ENCODE measurements at regions not wholly inside any gene's neighbourhood (a gene's known extent, or its start where the extent isn't known, plus 50 kb on each side); places are given as distances from the start of the nearest gene placed in this dataset.
A peak's percentile ranks its signal among the peaks of the same experiment; 100 is the strongest.
"Not testable (repeated sequence)": the region's sequence is repeated elsewhere in the genome, so short reads cannot be mapped to it uniquely, and the experiment has no call there.

- peak overlapping the region; percentile 35 for H3K4me3 Mint-ChIP-seq (ENCODE audit: low read depth, unreplicated experiment)
Measured at GRCh38 chr10:84626397-84627087, 298.2 kb downstream of the CCSER2 start.

GRCh38 chr10:84632866-84633265 lies 304.5 kb downstream of the CCSER2 start:
- Mint-ChIP-seq H3K4me3 (ENCODE audit: low read depth, unreplicated experiment) (no peak overlapping the region), H3K27ac (ENCODE audit: unreplicated experiment) (no peak overlapping the region), H3K4me1 (ENCODE audit: low read depth, unreplicated experiment) (no peaks in the 10 kb centered on the region), H3K9me3 (ENCODE audit: low read depth, unreplicated experiment) (peaks cover 2% of the 10 kb centered on the region), H3K36me3 (ENCODE audit: insufficient read depth, unreplicated experiment) (no peaks in the 10 kb centered on the region), H3K27me3 (ENCODE audit: unreplicated experiment) (no peaks in the 10 kb centered on the region)
- BruUV-seq (replicated peaks), result no TSS peak
- TF ChIP-seq CTCF (IDR thresholded peaks at IDR 0.05; ENCODE audit: unreplicated experiment), result no peak
- CTCF ChIA-PET, result interaction anchor here (1.4 kb wide), 1 partner anchor 19 kb away, joined by 4 read pairs; no protein-coding TSS in a partner anchor
- intact Hi-C loops (cut with micrococcal nuclease; ENCODE audit: unreplicated experiment), result no loop called here
- peak; percentile 13 for DNase-seq

More at GRCh38 chr10:84626397-84627087, 298.2 kb downstream of the CCSER2 start:
- DNase-seq, result peak; percentile 53
- CTCF ChIA-PET, result no interaction called here
- intact Hi-C loops (cut with micrococcal nuclease; ENCODE audit: unreplicated experiment), result no loop called here
- Mint-ChIP-seq H3K27ac (ENCODE audit: unreplicated experiment) (no peak overlapping the region), H3K9me3 (ENCODE audit: low read depth, unreplicated experiment) (no peaks in the 10 kb centered on the region), H3K36me3 (ENCODE audit: insufficient read depth, unreplicated experiment) (no peaks in the 10 kb centered on the region), H3K27me3 (ENCODE audit: unreplicated experiment) (peaks cover 9% of the 10 kb centered on the region), H3K4me1 (ENCODE audit: low read depth, unreplicated experiment) (peaks cover 13% of the 10 kb centered on the region)
- no TSS peak for BruUV-seq (replicated peaks)
- no peak for TF ChIP-seq CTCF (IDR thresholded peaks at IDR 0.05; ENCODE audit: unreplicated experiment)

GRCh38 chr10:84634636-84635035 lies 306.2 kb downstream of the CCSER2 start:
- no peak for DNase-seq
- intact Hi-C loops (cut with micrococcal nuclease; ENCODE audit: unreplicated experiment), result no loop called here
- H3K36me3 Mint-ChIP-seq (ENCODE audit: insufficient read depth, unreplicated experiment), result no peaks in the 10 kb centered on the region
- peaks cover 2% of the 10 kb centered on the region for H3K9me3 Mint-ChIP-seq (ENCODE audit: low read depth, unreplicated experiment)
- no peak for TF ChIP-seq CTCF (IDR thresholded peaks at IDR 0.05; ENCODE audit: unreplicated experiment)
- BruUV-seq (replicated peaks), result no TSS peak
- no peaks in the 10 kb centered on the region for H3K27me3 Mint-ChIP-seq (ENCODE audit: unreplicated experiment)
- H3K27ac Mint-ChIP-seq (ENCODE audit: unreplicated experiment), result no peak overlapping the region
- no peak overlapping the region for H3K4me3 Mint-ChIP-seq (ENCODE audit: low read depth, unreplicated experiment)
- no peaks in the 10 kb centered on the region for H3K4me1 Mint-ChIP-seq (ENCODE audit: low read depth, unreplicated experiment)
- CTCF ChIA-PET, result no interaction called here

GRCh38 chr10:84650628-84651027 lies 322.2 kb downstream of the CCSER2 start:
- CTCF ChIA-PET; H3K27ac Mint-ChIP-seq (ENCODE audit: unreplicated experiment); BruUV-seq (replicated peaks); H3K9me3 Mint-ChIP-seq (ENCODE audit: low read depth, unreplicated experiment); intact Hi-C loops (cut with micrococcal nuclease; ENCODE audit: unreplicated experiment); H3K36me3 Mint-ChIP-seq (ENCODE audit: insufficient read depth, unreplicated experiment); H3K4me1 Mint-ChIP-seq (ENCODE audit: low read depth, unreplicated experiment); DNase-seq; H3K4me3 Mint-ChIP-seq (ENCODE audit: low read depth, unreplicated experiment): not testable (repeated sequence)
- peaks cover 28% of the 10 kb centered on the region for H3K27me3 Mint-ChIP-seq (ENCODE audit: unreplicated experiment)

GRCh38 chr10:84654671-84655070 lies 326.3 kb downstream of the CCSER2 start:
- CTCF ChIA-PET, result no interaction called here
- no peak for DNase-seq
- no peaks in the 10 kb centered on the region for H3K4me1 Mint-ChIP-seq (ENCODE audit: low read depth, unreplicated experiment)
- intact Hi-C loops (cut with micrococcal nuclease; ENCODE audit: unreplicated experiment), result no loop called here
- TF ChIP-seq CTCF (IDR thresholded peaks at IDR 0.05; ENCODE audit: unreplicated experiment), result no peak
- no peak overlapping the region for H3K27ac Mint-ChIP-seq (ENCODE audit: unreplicated experiment)
- no TSS peak for BruUV-seq (replicated peaks)
- H3K9me3 Mint-ChIP-seq (ENCODE audit: low read depth, unreplicated experiment), result peaks cover 2% of the 10 kb centered on the region
- H3K36me3 Mint-ChIP-seq (ENCODE audit: insufficient read depth, unreplicated experiment), result no peaks in the 10 kb centered on the region
- peaks cover 9% of the 10 kb centered on the region for H3K27me3 Mint-ChIP-seq (ENCODE audit: unreplicated experiment)
- no peak overlapping the region for H3K4me3 Mint-ChIP-seq (ENCODE audit: low read depth, unreplicated experiment)
